HepG2 (cell line): ENCODE measurements at regions not wholly inside any gene's neighbourhood (a gene's known extent, or its start where the extent isn't known, plus 50 kb on each side); places are given as distances from the start of the nearest gene placed in this dataset.

ENCODE experiments used
- ATAC-seq: fragments of 200-7000 bp; cut with Tn5 transposase; 3 replicates; pipeline ENCODE4 v1.9.1; 2020; ENCODE audit warnings: mild to moderate bottlenecking, moderate library complexity
- BruUV-seq: library from RNA; stranded (reverse); fragments of 400-500 nt; replicated peaks from 2 replicates; lab custom pipeline; 2021; lab: Mats Ljungman, UMichigan
- CTCF ChIA-PET: fragments of 300-600 bp; formaldehyde crosslinking; extraction: SDS; loops from one replicate; lab custom pipeline; 2021; ENCODE audit warnings: low total read pairs, inconsistent platforms, low intra/inter-chr PET ratio; lab: Yijun Ruan, JAX
- POLR2A ChIA-PET: fragments of 350-600 bp; sonication (Branson Sonifier 250); formaldehyde crosslinking; loops from one replicate; lab custom pipeline; 2020; ENCODE audit warnings: antibody characterized with exemption, inconsistent platforms; lab: Yijun Ruan, JAX
- DNase-seq: peaks from one replicate; pipeline ENCODE4 v3.0.0-alpha.2; 2015; ENCODE audit warnings: low spot score
- FAIRE-seq: peaks from 3 replicates; lab custom pipeline; 2011; peaks lifted over from hg19 to GRCh38; lab: Jason Lieb, UNC
- H2AFZ ChIP-seq: one replicate; pipeline ENCODE4 v1.6.1; 2011; ENCODE audit warnings: low read length, inconsistent platforms
- H3K27ac ChIP-seq: fragments of 300-600 bp; 3 replicates; pipeline ENCODE4 v1.8.0; 2011; ENCODE audit warnings: mixed run types, mild to moderate bottlenecking, mixed read lengths, low read length, inconsistent platforms; ENCODE audit not compliant: insufficient read depth; ENCODE audit errors: extremely low read length
- H3K27me3 ChIP-seq, 2 experiments: fragments of 200-600 bp in 1 of 2; 2 replicates in 1 of 2; 3 replicates in 1 of 2; pipeline versions ENCODE4 v1.6.0 to v1.8.0; 2011; ENCODE audit warnings: low read length in 2 of 2, mild to moderate bottlenecking in 2 of 2, moderate library complexity in 2 of 2, inconsistent platforms in 1 of 2; ENCODE audit not compliant: insufficient read depth in 2 of 2, control insufficient read depth in 1 of 2
- H3K36me3 ChIP-seq, 2 experiments: fragments of 200-600 bp in 1 of 2; replicated peaks in 1 of 2; 2 replicates in 1 of 2; 3 replicates in 1 of 2; pipeline versions ENCODE4 v1.5.1 to v1.8.0; 2011; ENCODE audit warnings: low read length in 2 of 2, inconsistent platforms in 1 of 2; ENCODE audit not compliant: insufficient read depth in 2 of 2, control insufficient read depth in 1 of 2
- H3K4me1 ChIP-seq: 2 replicates; pipeline ENCODE4 v1.5.1; 2012; ENCODE audit warnings: low read length, inconsistent platforms; ENCODE audit not compliant: insufficient read depth
- H3K4me2 ChIP-seq: 2 replicates; pipeline ENCODE4 v1.6.0; 2011; ENCODE audit warnings: low read depth, low read length, inconsistent platforms
- H3K4me3 ChIP-seq, 3 experiments: fragments of 200-600 bp in 1 of 3; sonication (generic), shearing (Covaris generic) in 1 of 3; replicated peaks in 1 of 3; 2 replicates each; pipeline ENCODE4 v1.5.1; 2011 to 2016; ENCODE audit warnings: low read length in 3 of 3, inconsistent platforms in 2 of 3, low read depth in 2 of 3, mild to moderate bottlenecking in 2 of 3, control low read depth in 1 of 3, mixed read lengths in 1 of 3; ENCODE audit not compliant: insufficient read depth in 1 of 3
- H3K79me2 ChIP-seq: one replicate; pipeline ENCODE4 v1.6.1; 2011; ENCODE audit warnings: low read length, inconsistent platforms; ENCODE audit not compliant: insufficient read depth
- H3K9ac ChIP-seq: 2 replicates; pipeline ENCODE4 v1.6.0; 2011; ENCODE audit warnings: mild to moderate bottlenecking, low read depth, low read length, inconsistent platforms; ENCODE audit not compliant: insufficient read depth
- H3K9me3 ChIP-seq: 2 replicates; pipeline ENCODE4 v1.5.1; 2012; ENCODE audit warnings: mild to moderate bottlenecking, low read length
- H4K20me1 ChIP-seq: 2 replicates; pipeline ENCODE4 v1.6.0; 2011; ENCODE audit warnings: inconsistent platforms, mild to moderate bottlenecking, low read length, moderate library complexity; ENCODE audit not compliant: insufficient read depth
- ATF1 ChIP-seq: IDR thresholded peaks from 2 replicates; pipeline ENCODE4 v1.6.1; 2016; ENCODE audit warnings: mild to moderate bottlenecking, control low read depth
- ATF2 ChIP-seq: sonication (generic); formaldehyde crosslinking; IDR thresholded peaks from 2 replicates; pipeline ENCODE4 v1.4.0; 2020; ENCODE audit warnings: missing genetic modification reagents
- EEA1 ChIP-seq: sonication (generic); formaldehyde crosslinking; IDR thresholded peaks from 2 replicates; pipeline ENCODE4 v1.5.1; 2020; ENCODE audit warnings: mild to moderate bottlenecking, missing genetic modification reagents, borderline replicate concordance
- FLYWCH1 ChIP-seq: sonication (generic); formaldehyde crosslinking; IDR thresholded peaks from 2 replicates; pipeline ENCODE4 v1.8.1; 2023; ENCODE audit warnings: mild to moderate bottlenecking, missing genetic modification reagents
- MEIS1 ChIP-seq: sonication (generic); formaldehyde crosslinking; IDR thresholded peaks from 2 replicates; pipeline ENCODE4 v1.9.0; 2021; ENCODE audit warnings: mild to moderate bottlenecking, missing genetic modification reagents, moderate library complexity, borderline replicate concordance
- NCOA5 ChIP-seq: sonication (generic); formaldehyde crosslinking; IDR thresholded peaks from 2 replicates; pipeline ENCODE4 v1.4.0; 2020; ENCODE audit warnings: missing genetic modification reagents
- PAXIP1 ChIP-seq: sonication (generic); formaldehyde crosslinking; conservative IDR thresholded peaks from 2 replicates; pipeline ENCODE4 v1.4.0; 2020; ENCODE audit warnings: mild to moderate bottlenecking, missing genetic modification reagents, moderate library complexity
- PRPF4 ChIP-seq: fragments of 200-400 bp; formaldehyde crosslinking; IDR thresholded peaks from 2 replicates; pipeline ENCODE4 v1.6.1; 2016; ENCODE audit warnings: low read length, low read depth; ENCODE audit not compliant: poor library complexity, severe bottlenecking
- ZNF274 ChIP-seq: sonication (generic); formaldehyde crosslinking; IDR thresholded peaks from 2 replicates; pipeline ENCODE4 v1.5.1; 2020; ENCODE audit warnings: mild to moderate bottlenecking, missing genetic modification reagents
- ZNF496 ChIP-seq: sonication (generic); formaldehyde crosslinking; IDR thresholded peaks from 2 replicates; pipeline ENCODE4 v1.8.1; 2023; ENCODE audit warnings: mild to moderate bottlenecking, moderate library complexity, missing genetic modification reagents; ENCODE audit not compliant: insufficient replicate concordance
- ZNF512B ChIP-seq: sonication (generic); formaldehyde crosslinking; IDR thresholded peaks from 2 replicates; pipeline ENCODE4 v1.5.1; 2020; ENCODE audit warnings: missing genetic modification reagents, mild to moderate bottlenecking, borderline replicate concordance
- ZNF674 ChIP-seq: sonication (generic); formaldehyde crosslinking; IDR thresholded peaks from 2 replicates; pipeline ENCODE4 v1.5.0; 2020; ENCODE audit warnings: low read depth, mild to moderate bottlenecking, missing genetic modification reagents
- ZSCAN20 ChIP-seq: sonication (generic); formaldehyde crosslinking; IDR thresholded peaks from 2 replicates; pipeline ENCODE4 v1.4.0; 2020; ENCODE audit warnings: missing genetic modification reagents, mild to moderate bottlenecking, borderline replicate concordance
- WGBS: methylation state at CpG from one replicate; pipeline ENCODE4 v1.1.6; 2017; ENCODE audit warnings: low lambda C conversion rate; 5-methylcytosine and 5-hydroxymethylcytosine counted together
- in situ Hi-C: cut with HindIII; loops from 2 replicates; pipeline ENCODE4 v1.10.0; 2017; ENCODE audit warnings: low pct_unique_long_range_greater_than_20kb; ENCODE audit not compliant: extremely low pct_ligation_motif_present
- intact Hi-C: fragments of 100-400 bp; cut with micrococcal nuclease; formaldehyde crosslinking; loops from one replicate; pipeline ENCODE4 v1.10.0; 2022; ENCODE audit not compliant: unreplicated experiment

- FAIRE-seq (no peak), DNase-seq (no peak), ATAC-seq (no peak)
- CTCF ChIA-PET: no interaction called here
- no peak overlapping the region for H3K4me2 ChIP-seq
- no peaks in the 10 kb centered on the region for H3K36me3 ChIP-seq
- no TSS peak for BruUV-seq
- H3K27ac ChIP-seq: no peak overlapping the region
- no peaks in the 10 kb centered on the region for H3K79me2 ChIP-seq
- in situ Hi-C loops: no loop called here
- no peaks in the 10 kb centered on the region for H3K4me1 ChIP-seq
- no peaks in the 10 kb centered on the region for H3K9me3 ChIP-seq
- no peaks in the 10 kb centered on the region for H4K20me1 ChIP-seq
- H3K4me3 ChIP-seq: no peak overlapping the region
- intact Hi-C loops: no loop called here
- TF ChIP-seq ATF2 (CRISPR knock-in tag) (no peak), EEA1 (CRISPR knock-in tag) (no peak), ZNF674 (no peak), ZSCAN20 (CRISPR knock-in tag) (no peak), ZNF496 (no peak), PRPF4 (no peak), MEIS1 (CRISPR knock-in tag) (no peak), FLYWCH1 (no peak)
- POLR2A ChIA-PET: no interaction called here
- H3K27me3 ChIP-seq: no peaks in the 10 kb centered on the region
- no peak overlapping the region for H3K9ac ChIP-seq
- no peak overlapping the region for H2AFZ ChIP-seq
Observed at GRCh38 chr12:19666070-19666469, 226.8 kb downstream of the AEBP2 start.

- POLR2A ChIA-PET: no interaction called here
- no peak overlapping the region for H3K4me3 ChIP-seq
- WGBS: 13% methylated on average over 1 of the region's 1 CpG
- in situ Hi-C loops (no loop called here), intact Hi-C loops (no loop called here)
- no peak overlapping the region for H2AFZ ChIP-seq
- no peaks in the 10 kb centered on the region for H3K27me3 ChIP-seq
- no peak overlapping the region for H3K4me2 ChIP-seq
- CTCF ChIA-PET: no interaction called here
- no peak for DNase-seq
- no peak for FAIRE-seq
- no peak overlapping the region for H3K9ac ChIP-seq
- H3K36me3 ChIP-seq: no peaks in the 10 kb centered on the region
- no peak for ATAC-seq
- BruUV-seq: no TSS peak
- H4K20me1 ChIP-seq: no peaks in the 10 kb centered on the region
- H3K27ac ChIP-seq: no peak overlapping the region
- H3K9me3 ChIP-seq: no peaks in the 10 kb centered on the region
- H3K4me1 ChIP-seq: no peaks in the 10 kb centered on the region
- H3K79me2 ChIP-seq: no peaks in the 10 kb centered on the region
- TF ChIP-seq PAXIP1 (CRISPR knock-in tag) (no peak), ATF1 (CRISPR knock-in tag) (no peak), NCOA5 (CRISPR knock-in tag) (no peak), ZNF274 (CRISPR knock-in tag) (no peak), ZNF512B (no peak)
Observed at GRCh38 chr12:19669793-19670192, 230.5 kb downstream of the AEBP2 start.
